HG03045 (cell line): ENCODE measurements at regions not wholly inside any gene's neighbourhood (a gene's known extent, or its start where the extent isn't known, plus 50 kb on each side); places are given as distances from the start of the nearest gene placed in this dataset.

ENCODE experiments used
- ATAC-seq: cut with Tn5 transposase; IDR thresholded peaks from one replicate; pipeline ENCODE4 v1.9.1; 2021; ENCODE audit warnings: mild to moderate bottlenecking, moderate library complexity; ENCODE audit not compliant: unreplicated experiment

DNA sequence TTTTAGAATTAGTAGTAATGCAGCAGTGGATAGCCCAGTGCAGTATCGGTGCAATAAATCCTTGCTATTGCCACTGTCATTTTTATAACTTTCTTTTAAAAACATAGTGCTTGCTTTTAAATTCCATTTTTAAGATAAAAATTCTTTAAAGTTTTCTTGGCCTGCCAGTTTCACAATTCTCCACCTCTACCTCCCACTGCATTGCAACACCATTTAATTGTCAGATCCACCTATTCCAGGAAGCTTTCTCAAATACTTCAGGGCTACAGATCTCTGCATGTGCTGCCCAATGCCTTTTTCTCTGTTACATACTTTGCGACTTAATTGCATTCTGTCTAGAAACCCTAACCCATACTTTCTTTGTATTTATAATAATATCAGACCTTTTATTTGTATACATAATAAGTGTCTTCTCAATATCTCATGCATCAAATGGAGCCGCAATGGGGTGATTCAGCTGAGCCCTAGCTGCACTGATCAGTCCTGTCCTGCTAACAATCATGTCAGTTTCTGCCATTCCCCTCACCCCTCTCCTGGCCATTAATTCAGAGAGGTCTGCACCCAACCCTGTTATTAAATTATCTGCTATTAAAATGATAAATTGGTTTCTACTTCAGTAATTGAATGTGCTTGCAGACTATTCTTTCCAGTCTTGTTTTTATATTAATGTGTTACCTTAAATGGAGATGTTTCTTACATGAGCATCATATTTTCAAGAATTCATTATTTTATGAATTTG, 193.1 kb downstream of the SLIT2 start:
- no peak for ATAC-seq

GRCh38 chr4:20445933-20446723, 194.4 kb downstream of the SLIT2 start:
- no peak for ATAC-seq

DNA sequence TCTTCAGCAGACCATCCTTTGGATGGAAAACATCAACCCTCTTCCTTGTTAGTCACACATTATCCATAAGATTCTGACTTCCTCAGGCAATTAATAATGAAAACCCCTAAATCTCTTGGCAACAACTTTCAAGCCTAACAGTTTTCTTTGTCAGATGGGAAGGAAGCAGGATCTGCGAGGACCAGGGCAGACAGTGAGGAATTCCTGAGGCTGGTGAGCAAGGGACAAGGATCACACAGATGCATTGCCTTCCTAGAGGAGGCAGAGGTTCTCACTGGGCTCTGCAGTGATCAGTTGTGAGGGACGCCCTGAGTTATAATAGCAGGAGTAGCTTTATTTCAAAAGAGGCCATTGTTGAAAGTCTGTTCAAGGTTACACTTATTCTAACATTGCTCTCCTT, 195.4 kb downstream of the SLIT2 start:
- ATAC-seq, result no peak

DNA sequence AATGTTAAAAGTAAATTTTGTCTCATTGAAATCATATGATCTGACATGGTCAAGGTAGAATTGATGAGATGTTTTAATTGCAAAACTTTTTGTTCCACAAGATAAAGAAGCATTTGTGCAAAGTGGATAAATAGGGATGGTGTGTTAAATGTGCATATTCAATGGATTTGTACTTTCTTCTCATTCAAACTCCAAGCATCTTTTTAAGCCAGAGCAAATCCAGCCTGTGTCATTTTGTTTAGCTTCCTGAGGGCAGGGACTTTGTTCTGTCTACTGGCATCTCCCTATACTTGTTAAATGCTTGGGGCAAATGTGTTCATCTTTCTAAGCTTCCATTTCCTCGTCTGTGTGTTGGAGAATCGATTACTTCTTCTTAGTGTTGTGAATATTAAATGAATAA, 200.3 kb downstream of the SLIT2 start:
- no peak for ATAC-seq

GRCh38 chr4:20454515-20454914, 202.8 kb downstream of the SLIT2 start:
- no peak for ATAC-seq

- ATAC-seq, result no peak
These were observed 204.7 kb downstream of the SLIT2 start for GRCh38 chr4:20456407-20456806.

DNA sequence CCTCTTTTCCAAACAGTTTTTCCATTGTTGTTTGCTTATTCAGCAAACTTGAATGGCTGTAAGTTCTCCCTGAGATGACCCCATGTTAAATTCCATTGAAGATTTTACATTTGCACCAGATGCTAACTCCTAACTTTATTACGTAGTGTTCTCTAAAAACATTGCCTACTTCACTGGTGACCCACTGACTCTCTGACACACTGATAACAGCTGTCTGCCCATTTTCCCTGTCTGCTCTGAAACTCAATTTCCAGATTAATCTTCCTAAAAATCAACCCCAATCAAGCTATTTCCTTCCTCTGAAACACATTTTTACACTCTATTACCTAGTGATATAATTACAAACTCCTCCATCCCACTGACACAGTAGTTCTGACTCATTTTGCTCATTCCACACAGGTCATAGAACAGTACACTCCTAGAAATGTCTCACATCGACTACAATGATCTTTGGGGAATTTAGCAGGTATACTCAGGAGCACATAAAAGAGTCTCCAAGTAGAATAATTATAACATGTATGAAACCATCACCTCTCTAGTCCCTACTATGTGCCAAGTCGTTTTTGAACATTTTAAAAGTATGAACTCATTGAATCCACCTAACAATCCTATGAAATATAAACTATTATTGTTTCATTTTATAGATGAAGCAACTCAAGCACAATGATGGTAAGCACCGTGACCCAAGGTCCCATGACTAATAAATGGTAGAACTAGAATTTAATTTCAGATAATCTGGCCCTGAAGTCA, 210.9 kb downstream of the SLIT2 start:
- no peak for ATAC-seq

DNA sequence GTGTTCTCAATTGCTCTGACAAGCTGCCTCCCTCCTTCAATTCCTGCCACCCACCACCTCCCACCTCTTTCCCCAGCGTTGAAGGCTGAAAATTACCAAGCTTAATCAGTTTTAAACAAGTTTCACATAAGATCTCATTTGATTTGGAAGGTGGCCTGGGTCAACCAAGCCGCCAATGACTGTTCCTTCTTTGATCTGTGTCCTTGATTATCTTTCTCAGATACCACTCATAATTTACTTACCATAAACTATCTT, 211.4 kb downstream of the SLIT2 start:
- ATAC-seq, result no peak

- no peak for ATAC-seq
These were observed 212.7 kb downstream of the SLIT2 start for GRCh38 chr4:20464381-20464780.

DNA sequence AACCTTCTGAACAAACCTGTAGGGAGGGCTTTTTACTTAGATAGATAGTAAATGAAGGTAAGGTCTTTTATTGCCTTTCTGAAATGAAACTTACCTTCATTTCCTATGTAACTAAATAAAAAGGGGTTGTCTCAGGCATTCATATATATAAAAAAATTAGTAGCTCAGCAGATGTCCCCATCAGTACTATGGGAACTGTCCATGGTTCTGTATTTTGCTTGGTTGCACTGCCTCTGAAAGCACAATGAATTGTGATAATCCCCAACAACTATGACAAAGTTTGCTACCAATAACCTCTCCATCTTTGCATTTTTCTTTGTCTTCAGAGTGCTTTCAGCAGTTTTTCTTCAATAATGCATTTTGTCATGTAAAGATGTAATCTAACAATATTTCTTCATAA, 222.4 kb downstream of the SLIT2 start:
- no peak for ATAC-seq

DNA sequence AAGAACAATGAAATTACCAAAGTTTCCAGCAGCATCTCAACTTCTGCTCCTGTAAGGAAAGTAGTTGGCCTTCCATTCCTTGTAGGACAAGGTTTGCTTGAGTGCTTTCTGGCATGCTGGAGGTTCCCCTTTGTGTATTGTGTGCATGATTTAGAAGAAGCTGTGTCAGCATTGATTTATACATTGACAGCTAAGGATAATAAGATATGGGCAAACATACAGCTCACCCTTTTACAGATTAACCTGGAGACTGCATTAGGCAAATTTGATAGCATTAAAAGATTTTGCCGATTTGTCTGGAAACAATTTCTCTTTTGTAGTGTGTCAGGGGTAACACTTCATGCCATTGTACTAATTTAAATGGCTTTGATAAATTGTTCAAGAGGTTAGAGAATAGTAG, 221.8 kb upstream of the PACRGL start:
- ATAC-seq, result no peak

GRCh38 chr4:20480165-20480947, 219.9 kb upstream of the PACRGL start:
- ATAC-seq, result no peak

DNA sequence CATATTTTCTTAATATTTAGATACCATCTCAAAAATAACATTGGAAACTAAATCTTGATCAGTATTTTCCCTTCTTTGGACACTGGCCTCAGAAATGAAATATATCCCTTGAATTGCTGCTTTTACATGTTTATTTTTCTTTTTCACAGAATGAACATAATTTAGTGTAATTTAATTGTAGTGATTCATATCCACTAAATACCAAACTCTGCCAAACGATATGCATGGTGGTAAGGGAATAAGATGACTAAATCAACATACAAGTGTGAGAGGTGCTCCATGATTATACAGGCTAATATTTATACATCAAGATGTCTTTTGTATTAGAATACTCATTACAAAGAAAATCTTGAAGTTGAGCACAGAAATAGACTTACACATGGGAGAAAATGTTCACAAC, 216.8 kb upstream of the PACRGL start:
- ATAC-seq, result no peak

- ATAC-seq, result no peak
These were observed 213.8 kb upstream of the PACRGL start for GRCh38 chr4:20486433-20486832.

- ATAC-seq, result no peak
These were observed 212.8 kb upstream of the PACRGL start for GRCh38 chr4:20487446-20487845.

DNA sequence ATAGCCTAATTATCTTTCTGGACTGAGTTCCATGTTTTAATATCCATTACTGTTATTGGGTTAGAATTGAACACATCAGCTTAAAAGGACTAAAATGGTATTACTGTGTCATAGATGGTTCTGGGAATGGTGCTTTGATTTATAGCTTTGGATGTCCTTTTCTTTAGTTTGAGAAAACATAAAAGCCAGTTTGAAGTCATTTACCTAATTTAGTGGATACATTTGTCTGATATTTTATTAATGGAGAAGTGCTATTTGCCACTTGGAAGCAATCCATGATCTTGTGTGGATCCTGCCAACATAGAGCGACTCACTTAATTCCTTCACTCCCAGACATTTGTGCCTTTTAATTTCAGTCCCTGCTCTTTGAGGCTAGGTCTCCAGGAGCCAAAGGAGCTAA, 212.4 kb upstream of the PACRGL start:
- no peak for ATAC-seq

- no peak for ATAC-seq
These were observed 209.5 kb upstream of the PACRGL start for GRCh38 chr4:20490734-20491133.

- no peak for ATAC-seq
These were observed 206.4 kb upstream of the PACRGL start for GRCh38 chr4:20493761-20494353.

- no peak for ATAC-seq
These were observed 204.2 kb upstream of the PACRGL start for GRCh38 chr4:20496068-20496467.

DNA sequence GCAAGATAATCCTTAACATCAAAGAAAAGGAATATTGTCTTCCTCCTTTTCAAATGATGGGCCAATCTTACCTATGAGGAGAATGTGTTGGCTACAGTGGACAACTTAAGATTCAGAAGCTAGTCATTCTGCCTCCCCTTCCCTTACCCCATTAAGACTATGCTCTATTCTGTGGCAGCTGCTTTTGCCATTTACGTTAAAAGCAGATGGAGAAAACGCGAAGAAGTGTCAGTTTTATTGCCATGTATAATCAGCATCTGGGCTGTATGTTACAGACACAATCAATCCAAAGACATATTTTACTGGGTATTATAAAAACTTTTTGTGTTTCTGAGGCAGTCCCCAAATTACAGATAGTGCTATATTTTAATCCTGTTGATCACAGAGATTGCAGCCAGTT, 196.1 kb upstream of the PACRGL start:
- no peak for ATAC-seq

- ATAC-seq, result no peak
These were observed 194.3 kb upstream of the PACRGL start for GRCh38 chr4:20505927-20506326.
